Psoas muscle (tissue), 7 donors: ENCODE measurements at regions not wholly inside any gene's neighbourhood (a gene's known extent, or its start where the extent isn't known, plus 50 kb on each side); places are given as distances from the start of the nearest gene placed in this dataset.
"Not testable (repeated sequence)": the region's sequence is repeated elsewhere in the genome, so short reads cannot be mapped to it uniquely, and the experiment has no call there.

ENCODE experiments used
- ATAC-seq, 4 donors: fragments of 200-7000 bp; cut with Tn5 transposase; one replicate each; pipeline ENCODE4 v1.9.1; 2020; ENCODE audit warnings: moderate library complexity in 3 of 4, mild to moderate bottlenecking in 2 of 4
- DNase-seq, 2 donors: peaks; one replicate each; pipeline ENCODE4 v3.0.0-alpha.2; 2020
- H3K27ac ChIP-seq: fragments of 200-600 bp; one replicate; pipeline ENCODE4 v1.8.0; 2022
- H3K27me3 ChIP-seq, 3 donors: fragments of 200-600 bp in 1 of 3; one replicate each; pipeline versions ENCODE4 v1.6.1 to v1.8.0; 2013 to 2022; ENCODE audit warnings: low read length in 2 of 3, mild to moderate bottlenecking in 2 of 3, moderate library complexity in 1 of 3; ENCODE audit not compliant: insufficient read depth in 3 of 3
- H3K36me3 ChIP-seq, 2 donors: fragments of 200-600 bp in 1 of 2; one replicate each; pipeline versions ENCODE4 v1.6.1 to v1.8.0; 2013 to 2022; ENCODE audit warnings: low read depth in 1 of 2, mild to moderate bottlenecking in 1 of 2, moderate library complexity in 1 of 2; ENCODE audit not compliant: insufficient read depth in 1 of 2
- H3K4me1 ChIP-seq: fragments of 200-600 bp; one replicate; pipeline ENCODE4 v1.8.0; 2022
- H3K4me3 ChIP-seq: fragments of 200-600 bp; one replicate; pipeline ENCODE4 v1.8.0; 2022; ENCODE audit warnings: mild to moderate bottlenecking
- H3K9me3 ChIP-seq: fragments of 200-600 bp; one replicate; pipeline ENCODE4 v1.8.0; 2022
- WGBS, 3 donors: extraction: QIAGEN DNeasy Blood & Tissue Kit; methylation state at CpG; one replicate each; pipeline versions ENCODE4 v1.1.6 to v1.1.7; 2013; 5-methylcytosine and 5-hydroxymethylcytosine counted together
- intact Hi-C, 2 donors: fragments of 100-400 bp; cut with DNase I; formaldehyde crosslinking; loops; one replicate each; pipeline versions ENCODE4 v1.11.0 to v1.14.2; 2022
- TF ChIP-seq, protein P1 (sequence below): fragments of 200-600 bp; IDR thresholded peaks from one replicate; pipeline ENCODE4 v1.8.0; 2022; ENCODE audit warnings: antibody characterized with exemption
- donor health status: healthy with polysubstance abuse.
- donor health status: DM: no; HTN: no; CAD: no; lungs with moderate emphysema.
- donor health status: Bipolar disorder and iron deficiency.
- donor health status: healthy.
- donor health status: DM: yes; HTN: yes; CAD: no.
- donor health status: DM: no; HTN: no; CAD: no.
- donor health status: DM: yes; HTN: yes; CAD: no.

DNA sequence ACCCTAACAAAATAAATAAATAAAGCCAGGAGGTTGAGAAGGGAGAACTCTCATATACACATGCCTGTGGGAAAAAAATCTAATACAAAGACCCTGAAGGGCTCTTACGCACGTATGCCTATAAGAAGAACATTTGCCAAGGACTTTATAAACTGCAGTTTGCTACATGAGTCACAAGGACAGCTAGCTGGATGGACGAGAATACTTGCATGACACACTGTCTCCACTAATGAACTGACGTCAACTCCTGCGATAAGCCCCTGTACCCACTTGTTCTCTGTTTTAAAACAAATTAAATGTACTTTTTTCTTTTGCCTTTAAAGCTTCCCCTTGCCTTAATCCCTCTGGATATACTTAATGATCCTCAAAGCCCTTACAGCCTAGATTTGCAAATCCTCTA lies 374.6 kb upstream of the GHITM start:
- intact Hi-C loops, result no loop called here
- TF ChIP-seq, protein P1, sequence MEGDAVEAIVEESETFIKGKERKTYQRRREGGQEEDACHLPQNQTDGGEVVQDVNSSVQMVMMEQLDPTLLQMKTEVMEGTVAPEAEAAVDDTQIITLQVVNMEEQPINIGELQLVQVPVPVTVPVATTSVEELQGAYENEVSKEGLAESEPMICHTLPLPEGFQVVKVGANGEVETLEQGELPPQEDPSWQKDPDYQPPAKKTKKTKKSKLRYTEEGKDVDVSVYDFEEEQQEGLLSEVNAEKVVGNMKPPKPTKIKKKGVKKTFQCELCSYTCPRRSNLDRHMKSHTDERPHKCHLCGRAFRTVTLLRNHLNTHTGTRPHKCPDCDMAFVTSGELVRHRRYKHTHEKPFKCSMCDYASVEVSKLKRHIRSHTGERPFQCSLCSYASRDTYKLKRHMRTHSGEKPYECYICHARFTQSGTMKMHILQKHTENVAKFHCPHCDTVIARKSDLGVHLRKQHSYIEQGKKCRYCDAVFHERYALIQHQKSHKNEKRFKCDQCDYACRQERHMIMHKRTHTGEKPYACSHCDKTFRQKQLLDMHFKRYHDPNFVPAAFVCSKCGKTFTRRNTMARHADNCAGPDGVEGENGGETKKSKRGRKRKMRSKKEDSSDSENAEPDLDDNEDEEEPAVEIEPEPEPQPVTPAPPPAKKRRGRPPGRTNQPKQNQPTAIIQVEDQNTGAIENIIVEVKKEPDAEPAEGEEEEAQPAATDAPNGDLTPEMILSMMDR, result no peak
- ATAC-seq (no peak), DNase-seq (no peak)
- H3K27ac ChIP-seq, result no peak overlapping the region
- H3K9me3 ChIP-seq, result no peaks in the 10 kb centered on the region
- 63 to 69% (median 67%) methylated on average over 5 of the region's 5 CpGs for WGBS, 3 donors
- H3K27me3 ChIP-seq, result no peaks in the 10 kb centered on the region
- no peaks in the 10 kb centered on the region for H3K36me3 ChIP-seq
- no peaks in the 10 kb centered on the region for H3K4me1 ChIP-seq
- no peak overlapping the region for H3K4me3 ChIP-seq

DNA sequence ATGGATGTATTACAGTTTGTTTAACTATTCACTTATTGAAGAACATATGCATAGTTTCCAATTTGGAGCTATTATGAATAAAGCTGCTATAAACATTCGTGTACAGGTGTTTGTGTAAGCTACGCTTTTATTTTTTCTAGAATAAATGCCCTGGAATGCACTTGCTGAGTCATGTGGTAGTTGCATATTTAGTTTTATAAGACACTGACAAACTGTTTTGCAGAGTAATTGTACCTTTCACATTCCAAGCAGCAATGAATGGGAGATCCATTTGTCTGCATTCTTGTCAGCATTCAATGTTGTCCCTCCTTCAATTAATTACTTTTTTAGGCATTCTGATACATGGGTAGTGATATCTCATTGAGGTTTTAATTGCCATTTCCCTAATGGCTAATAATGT lies 373.6 kb upstream of the GHITM start:
- Histone ChIP-seq H3K27ac (no peak overlapping the region), H3K9me3 (no peaks in the 10 kb centered on the region), H3K4me3 (no peak overlapping the region), H3K4me1 (no peaks in the 10 kb centered on the region), H3K27me3 (no peaks in the 10 kb centered on the region), H3K36me3 (no peaks in the 10 kb centered on the region)
- WGBS, 3 donors, result 82 to 88% (median 88%) methylated on average over 2 of the region's 2 CpGs
- intact Hi-C loops, result no loop called here
- ATAC-seq, result no peak
- TF ChIP-seq, protein P1, result no peak
- no peak for DNase-seq

DNA sequence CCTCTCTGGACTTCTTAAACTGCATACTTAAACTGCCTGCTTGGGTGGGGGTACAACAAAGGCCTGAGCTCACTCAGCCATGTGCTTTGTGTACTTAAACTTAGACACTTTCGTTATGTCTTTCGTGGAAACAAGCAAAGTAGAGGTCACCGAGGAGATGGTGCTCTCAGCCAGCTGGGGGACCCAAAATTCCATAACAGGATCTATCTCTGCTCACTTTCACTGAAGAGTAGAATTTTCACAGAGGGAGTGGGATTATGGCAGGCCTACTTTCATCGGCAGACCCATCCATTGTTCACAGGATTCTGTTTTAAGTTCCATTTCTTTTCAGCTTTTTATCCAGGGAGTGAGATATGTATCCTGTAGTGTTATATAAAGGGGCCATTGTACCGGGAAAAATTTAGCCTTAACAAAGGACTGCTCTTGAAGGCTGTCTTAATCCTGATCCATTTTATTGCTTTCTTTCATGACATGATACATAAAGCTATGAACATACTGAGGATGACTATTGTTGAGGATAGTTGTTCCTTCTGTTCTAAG lies 370.0 kb upstream of the GHITM start:
- H3K9me3 ChIP-seq, result no peaks in the 10 kb centered on the region
- TF ChIP-seq, protein P1, result no peak
- no peak for DNase-seq
- WGBS, 3 donors, result 78% methylated on average over 5 of the region's 5 CpGs
- intact Hi-C loops, result no loop called here
- no peaks in the 10 kb centered on the region for H3K36me3 ChIP-seq
- no peak overlapping the region for H3K27ac ChIP-seq
- ATAC-seq, result no peak
- no peaks in the 10 kb centered on the region for H3K27me3 ChIP-seq
- no peaks in the 10 kb centered on the region for H3K4me1 ChIP-seq
- H3K4me3 ChIP-seq, result no peak overlapping the region

DNA sequence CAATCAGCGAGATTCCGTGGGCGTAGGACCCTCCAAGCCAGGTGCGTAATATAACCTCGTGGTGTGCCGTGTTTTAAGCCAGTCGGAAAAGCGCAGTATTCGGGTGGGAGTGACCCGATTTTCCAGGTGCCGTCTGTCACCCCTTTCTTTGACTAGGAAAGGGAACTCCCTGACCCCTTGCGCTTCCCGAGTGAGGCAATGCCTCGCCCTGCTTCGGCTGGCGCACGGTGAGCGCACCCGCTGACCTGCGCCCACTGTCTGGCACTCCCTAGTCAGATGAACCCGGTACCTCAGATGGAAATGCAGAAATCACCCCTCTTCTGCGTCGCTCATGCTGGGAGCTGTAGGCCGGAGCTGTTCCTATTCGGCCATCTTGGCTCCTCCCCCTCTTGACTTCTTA lies 352.6 kb upstream of the GHITM start:
- H3K27me3 ChIP-seq, H3K4me1 ChIP-seq, intact Hi-C loops, ATAC-seq, H3K27ac ChIP-seq, DNase-seq, H3K9me3 ChIP-seq, H3K36me3 ChIP-seq, H3K4me3 ChIP-seq: not testable (repeated sequence)
- WGBS, 3 donors, result 86 to 93% (median 91%) methylated on average over 22 to 25 of the region's 25 CpGs

DNA sequence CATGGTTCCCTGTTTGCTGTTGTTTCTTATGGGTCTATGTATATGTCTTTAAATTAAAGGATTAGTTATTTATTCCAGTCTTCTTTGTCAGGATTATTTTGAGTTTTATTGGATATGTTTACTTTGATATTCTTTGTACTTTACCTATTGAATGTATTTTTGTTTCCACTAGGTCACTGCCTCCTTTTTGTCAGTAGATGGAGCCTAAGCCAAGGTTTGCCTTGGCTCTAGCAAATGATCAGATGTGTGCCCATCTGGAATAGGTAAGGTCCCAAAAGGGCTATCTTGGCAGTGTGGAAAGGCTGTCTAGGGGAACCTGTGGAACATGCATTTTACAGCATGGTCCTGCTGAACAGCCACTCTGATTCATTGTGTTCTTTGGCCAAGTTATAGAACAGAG lies 337.3 kb upstream of the GHITM start:
- intact Hi-C loops, result no loop called here
- DNase-seq, result no peak
- Histone ChIP-seq H3K9me3 (peaks cover 14% of the 10 kb centered on the region), H3K27me3 (no peaks in the 10 kb centered on the region), H3K4me1 (no peaks in the 10 kb centered on the region), H3K36me3 (no peaks in the 10 kb centered on the region), H3K4me3 (no peak overlapping the region), H3K27ac (no peak overlapping the region)
- TF ChIP-seq, protein P1, result no peak
- no peak for ATAC-seq
